ENCODE measurements at regions not wholly inside any gene's neighbourhood (a gene's known extent, or its start where the extent isn't known, plus 50 kb on each side); places are given as distances from the start of the nearest gene placed in this dataset.

GRCh38 chr2:16587601-16588000 lies 78.0 kb downstream of the CYRIA start:
- Histone ChIP-seq H3K9me3 (ENCODE audit: low read length) (no peaks in the 10 kb centered on the region), H3K27me3 (ENCODE audit: insufficient read depth, low read length) (no peaks in the 10 kb centered on the region), H3K36me3 (ENCODE audit: insufficient read depth, low read length) (no peaks in the 10 kb centered on the region), H3K4me1 (ENCODE audit: insufficient read depth, low read length) (peaks cover 7% of the 10 kb centered on the region), H3K4me3 (ENCODE audit: low read length) (no peak overlapping the region), H2AFZ (ENCODE audit: low read depth, low read length) (no peak overlapping the region)

- no peaks in the 10 kb centered on the region for H3K27me3 ChIP-seq (ENCODE audit: insufficient read depth, low read length)
- H3K9me3 ChIP-seq (ENCODE audit: low read length): no peaks in the 10 kb centered on the region
- no peaks in the 10 kb centered on the region for H3K36me3 ChIP-seq (ENCODE audit: insufficient read depth, low read length)
- H3K4me1 ChIP-seq (ENCODE audit: insufficient read depth, low read length): peaks cover 7% of the 10 kb centered on the region
- H3K4me3 ChIP-seq (ENCODE audit: low read length): no peak overlapping the region
- no peak overlapping the region for H2AFZ ChIP-seq (ENCODE audit: low read depth, low read length)
These were observed 80.7 kb downstream of the CYRIA start for GRCh38 chr2:16584824-16585540.

GRCh38 chr2:16584084-16584483 lies 81.5 kb downstream of the CYRIA start:
- peaks cover 7% of the 10 kb centered on the region for H3K4me1 ChIP-seq (ENCODE audit: insufficient read depth, low read length)
- H3K4me3 ChIP-seq (ENCODE audit: low read length): no peak overlapping the region
- H2AFZ ChIP-seq (ENCODE audit: low read depth, low read length): no peak overlapping the region
- H3K36me3 ChIP-seq (ENCODE audit: insufficient read depth, low read length): no peaks in the 10 kb centered on the region
- H3K9me3 ChIP-seq (ENCODE audit: low read length): no peaks in the 10 kb centered on the region
- no peaks in the 10 kb centered on the region for H3K27me3 ChIP-seq (ENCODE audit: insufficient read depth, low read length)

GRCh38 chr2:16581241-16581640 lies 84.4 kb downstream of the CYRIA start:
- H2AFZ ChIP-seq (ENCODE audit: low read depth, low read length): no peak overlapping the region
- H3K4me3 ChIP-seq (ENCODE audit: low read length): no peak overlapping the region
- no peaks in the 10 kb centered on the region for H3K9me3 ChIP-seq (ENCODE audit: low read length)
- H3K27me3 ChIP-seq (ENCODE audit: insufficient read depth, low read length): no peaks in the 10 kb centered on the region
- no peaks in the 10 kb centered on the region for H3K4me1 ChIP-seq (ENCODE audit: insufficient read depth, low read length)
- no peaks in the 10 kb centered on the region for H3K36me3 ChIP-seq (ENCODE audit: insufficient read depth, low read length)

- Histone ChIP-seq H2AFZ (ENCODE audit: low read depth, low read length) (no peak overlapping the region), H3K9me3 (ENCODE audit: low read length) (peaks cover 5% of the 10 kb centered on the region), H3K36me3 (ENCODE audit: insufficient read depth, low read length) (no peaks in the 10 kb centered on the region), H3K4me1 (ENCODE audit: insufficient read depth, low read length) (no peaks in the 10 kb centered on the region), H3K27me3 (ENCODE audit: insufficient read depth, low read length) (no peaks in the 10 kb centered on the region), H3K4me3 (ENCODE audit: low read length) (no peak overlapping the region)
These were observed 87.6 kb downstream of the CYRIA start for GRCh38 chr2:16578081-16578480.

GRCh38 chr2:16570516-16570915 lies 95.1 kb downstream of the CYRIA start:
- Histone ChIP-seq H3K4me3 (ENCODE audit: low read length) (no peak overlapping the region), H3K4me1 (ENCODE audit: insufficient read depth, low read length) (peaks cover 17% of the 10 kb centered on the region), H3K27me3 (ENCODE audit: insufficient read depth, low read length) (no peaks in the 10 kb centered on the region), H3K9me3 (ENCODE audit: low read length) (peaks cover 5% of the 10 kb centered on the region), H2AFZ (ENCODE audit: low read depth, low read length) (no peak overlapping the region), H3K36me3 (ENCODE audit: insufficient read depth, low read length) (no peaks in the 10 kb centered on the region)

- no peaks in the 10 kb centered on the region for H3K27me3 ChIP-seq (ENCODE audit: insufficient read depth, low read length)
- peaks cover 17% of the 10 kb centered on the region for H3K4me1 ChIP-seq (ENCODE audit: insufficient read depth, low read length)
- H3K9me3 ChIP-seq (ENCODE audit: low read length): no peaks in the 10 kb centered on the region
- no peaks in the 10 kb centered on the region for H3K36me3 ChIP-seq (ENCODE audit: insufficient read depth, low read length)
- no peak overlapping the region for H3K4me3 ChIP-seq (ENCODE audit: low read length)
- no peak overlapping the region for H2AFZ ChIP-seq (ENCODE audit: low read depth, low read length)
These were observed 96.4 kb downstream of the CYRIA start for GRCh38 chr2:16568998-16569784.

GRCh38 chr2:16566701-16567100 lies 98.9 kb downstream of the CYRIA start:
- no peaks in the 10 kb centered on the region for H3K9me3 ChIP-seq (ENCODE audit: low read length)
- H3K4me1 ChIP-seq (ENCODE audit: insufficient read depth, low read length): peaks cover 7% of the 10 kb centered on the region
- H3K36me3 ChIP-seq (ENCODE audit: insufficient read depth, low read length): no peaks in the 10 kb centered on the region
- H3K27me3 ChIP-seq (ENCODE audit: insufficient read depth, low read length): no peaks in the 10 kb centered on the region
- H3K4me3 ChIP-seq (ENCODE audit: low read length): no peak overlapping the region
- H2AFZ ChIP-seq (ENCODE audit: low read depth, low read length): no peak overlapping the region

GRCh38 chr2:16565481-16565880 lies 100.2 kb downstream of the CYRIA start:
- Histone ChIP-seq H3K4me1 (ENCODE audit: insufficient read depth, low read length) (peaks cover 14% of the 10 kb centered on the region), H3K4me3 (ENCODE audit: low read length) (no peak overlapping the region), H2AFZ (ENCODE audit: low read depth, low read length) (no peak overlapping the region), H3K27me3 (ENCODE audit: insufficient read depth, low read length) (no peaks in the 10 kb centered on the region), H3K36me3 (ENCODE audit: insufficient read depth, low read length) (no peaks in the 10 kb centered on the region), H3K9me3 (ENCODE audit: low read length) (no peaks in the 10 kb centered on the region)

GRCh38 chr2:16561676-16562075 lies 104.0 kb downstream of the CYRIA start:
- Histone ChIP-seq H3K27me3 (ENCODE audit: insufficient read depth, low read length) (no peaks in the 10 kb centered on the region), H3K4me1 (ENCODE audit: insufficient read depth, low read length) (peaks cover 15% of the 10 kb centered on the region), H3K9me3 (ENCODE audit: low read length) (no peaks in the 10 kb centered on the region), H2AFZ (ENCODE audit: low read depth, low read length) (no peak overlapping the region), H3K4me3 (ENCODE audit: low read length) (no peak overlapping the region), H3K36me3 (ENCODE audit: insufficient read depth, low read length) (peaks cover 3% of the 10 kb centered on the region)

GRCh38 chr2:16561251-16561650 lies 104.4 kb downstream of the CYRIA start:
- Histone ChIP-seq H3K27me3 (ENCODE audit: insufficient read depth, low read length) (no peaks in the 10 kb centered on the region), H3K4me3 (ENCODE audit: low read length) (no peak overlapping the region), H2AFZ (ENCODE audit: low read depth, low read length) (no peak overlapping the region), H3K36me3 (ENCODE audit: insufficient read depth, low read length) (peaks cover 3% of the 10 kb centered on the region), H3K9me3 (ENCODE audit: low read length) (no peaks in the 10 kb centered on the region), H3K4me1 (ENCODE audit: insufficient read depth, low read length) (peaks cover 15% of the 10 kb centered on the region)

- Histone ChIP-seq H3K4me3 (ENCODE audit: low read length) (no peak overlapping the region), H3K9me3 (ENCODE audit: low read length) (no peaks in the 10 kb centered on the region), H3K36me3 (ENCODE audit: insufficient read depth, low read length) (peaks cover 3% of the 10 kb centered on the region), H2AFZ (ENCODE audit: low read depth, low read length) (no peak overlapping the region), H3K4me1 (ENCODE audit: insufficient read depth, low read length) (peaks cover 15% of the 10 kb centered on the region), H3K27me3 (ENCODE audit: insufficient read depth, low read length) (no peaks in the 10 kb centered on the region)
These were observed 106.2 kb downstream of the CYRIA start for GRCh38 chr2:16559278-16560067.

- Histone ChIP-seq H2AFZ (ENCODE audit: low read depth, low read length) (no peak overlapping the region), H3K4me3 (ENCODE audit: low read length) (no peak overlapping the region), H3K36me3 (ENCODE audit: insufficient read depth, low read length) (peaks cover 3% of the 10 kb centered on the region), H3K27me3 (ENCODE audit: insufficient read depth, low read length) (no peaks in the 10 kb centered on the region), H3K9me3 (ENCODE audit: low read length) (no peaks in the 10 kb centered on the region), H3K4me1 (ENCODE audit: insufficient read depth, low read length) (no peaks in the 10 kb centered on the region)
These were observed 111.5 kb downstream of the CYRIA start for GRCh38 chr2:16554060-16554583.

Data from neuron (in vitro differentiated cells).